A673 (cell line): ENCODE measurements at regions not wholly inside any gene's neighbourhood (a gene's known extent, or its start where the extent isn't known, plus 50 kb on each side); places are given as distances from the start of the nearest gene placed in this dataset.

Experiments
- CTCF ChIP-seq: fragments of 300-800, 200-600 bp; sonication (generic); conservative IDR thresholded peaks from 2 replicates; pipeline ENCODE4 v1.5.1; 2017; ENCODE audit warnings: low read depth, mild to moderate bottlenecking, antibody characterized with exemption, low read length, moderate library complexity, mixed read lengths
- EZH2 ChIP-seq: fragments of 200-600 bp; sonication (generic); IDR thresholded peaks from 2 replicates; pipeline ENCODE4 v1.6.1; 2017; ENCODE audit warnings: borderline replicate concordance, low read depth, mild to moderate bottlenecking, mixed read lengths, antibody characterized with exemption, low read length; ENCODE audit not compliant: poor library complexity, severe bottlenecking

DNA sequence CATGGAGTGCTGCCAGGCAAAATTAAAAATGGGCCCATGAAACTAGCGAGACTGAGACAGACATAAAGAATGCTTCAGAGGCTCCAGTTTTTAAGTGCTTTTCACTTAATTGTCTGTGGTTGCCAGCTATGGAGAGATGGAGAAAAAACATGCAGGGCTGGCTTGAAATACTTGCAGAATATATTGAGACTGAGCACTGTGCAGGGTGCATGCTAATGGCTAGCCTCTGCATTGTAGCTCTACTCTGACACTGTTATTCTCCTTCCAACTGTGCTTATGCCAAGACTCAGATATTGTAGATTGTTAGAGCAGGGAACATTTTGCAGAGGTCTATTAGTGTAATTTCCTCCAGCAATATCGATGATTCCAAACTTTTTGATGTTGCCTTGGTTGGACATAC is 735.0 kb downstream of the PDCD6IP start:
- TF ChIP-seq CTCF (no peak), EZH2 (no peak)
